ENCODE measurements at regions not wholly inside any gene's neighbourhood (a gene's known extent, or its start where the extent isn't known, plus 50 kb on each side); places are given as distances from the start of the nearest gene placed in this dataset.

GRCh38 chr7:131026297-131027000, 292.4 kb upstream of the KLF14 start:
- TF ChIP-seq CTCF (optimal IDR thresholded peaks at IDR 0.05 in 1 of 3, IDR thresholded peaks at IDR 0.05 in 1 of 3, conservative IDR thresholded peaks at IDR 0.05 in 1 of 3; ENCODE audit: extremely low read depth in 1 of 3, insufficient read depth in 2 of 3, low read length in 3 of 3) = no peak
- TF ChIP-seq EZH2 (IDR thresholded peaks at IDR 0.05; ENCODE audit: low read length) = no peak
- no peak for FAIRE-seq
- no peak for DNase-seq (ENCODE audit: low read depth, low spot score)
- peaks cover 0 to 3% of the 10 kb centered on the region in 2 experiments for H3K36me3 ChIP-seq (ENCODE audit: control insufficient read depth in 2 of 2, extremely low read depth in 1 of 2, insufficient read depth in 2 of 2, low read length in 2 of 2)
- no peaks in the 10 kb centered on the region for H3K27me3 ChIP-seq (ENCODE audit: control insufficient read depth, extremely low read depth, insufficient read depth, low read length)
- peak overlapping the region; percentile 22 for H3K4me2 ChIP-seq (ENCODE audit: control insufficient read depth, extremely low read depth, insufficient read depth, low read depth, low read length)
- no peak overlapping the region for H2AFZ ChIP-seq (ENCODE audit: control insufficient read depth, low read length)
- H3K9ac ChIP-seq (ENCODE audit: control insufficient read depth, extremely low read depth, insufficient read depth, low read length) = peak overlapping the region; percentile 2
- peaks cover 18% of the 10 kb centered on the region for H3K4me1 ChIP-seq (ENCODE audit: control insufficient read depth, extremely low read depth, insufficient read depth, low read length)
- no peaks in the 10 kb centered on the region for H3K9me3 ChIP-seq (ENCODE audit: control insufficient read depth, low read depth, low read length)
- no peak overlapping the region for H3K4me3 ChIP-seq (ENCODE audit: control insufficient read depth in 2 of 3, extremely low read depth in 1 of 3, insufficient read depth in 2 of 3, low read depth in 1 of 3, low read length in 3 of 3)
- dilution Hi-C loops (cut with MboI; ENCODE audit: extremely low pct_ligation_motif_present, low sequenced_read_pairs) = no loop called here
- no peaks in the 10 kb centered on the region for H3K79me2 ChIP-seq (ENCODE audit: control insufficient read depth, insufficient read depth, low read length)
- peak overlapping the region; percentile 59 for H3K27ac ChIP-seq (ENCODE audit: control insufficient read depth, insufficient read depth, low read length)
- no peaks in the 10 kb centered on the region for H3K9me1 ChIP-seq (ENCODE audit: control insufficient read depth, extremely low read depth, insufficient read depth, low read length)
- no peaks in the 10 kb centered on the region for H4K20me1 ChIP-seq (ENCODE audit: control insufficient read depth, extremely low read depth, insufficient read depth, low read length)

GRCh38 chr7:131027287-131027773, 293.3 kb upstream of the KLF14 start:
- no peaks in the 10 kb centered on the region for H3K9me3 ChIP-seq (ENCODE audit: control insufficient read depth, low read depth, low read length)
- no peaks in the 10 kb centered on the region for H3K79me2 ChIP-seq (ENCODE audit: control insufficient read depth, insufficient read depth, low read length)
- peak overlapping the region; percentile 59 for H3K27ac ChIP-seq (ENCODE audit: control insufficient read depth, insufficient read depth, low read length)
- peaks cover 0 to 3% of the 10 kb centered on the region in 2 experiments for H3K36me3 ChIP-seq (ENCODE audit: control insufficient read depth in 2 of 2, extremely low read depth in 1 of 2, insufficient read depth in 2 of 2, low read length in 2 of 2)
- no peaks in the 10 kb centered on the region for H4K20me1 ChIP-seq (ENCODE audit: control insufficient read depth, extremely low read depth, insufficient read depth, low read length)
- FAIRE-seq (peak; percentile 51), DNase-seq (ENCODE audit: low read depth, low spot score) (no peak)
- dilution Hi-C loops (cut with MboI; ENCODE audit: extremely low pct_ligation_motif_present, low sequenced_read_pairs) = no loop called here
- no peak overlapping the region for H3K4me3 ChIP-seq (ENCODE audit: control insufficient read depth in 2 of 3, extremely low read depth in 1 of 3, insufficient read depth in 2 of 3, low read depth in 1 of 3, low read length in 3 of 3)
- no peaks in the 10 kb centered on the region for H3K9me1 ChIP-seq (ENCODE audit: control insufficient read depth, extremely low read depth, insufficient read depth, low read length)
- peak overlapping the region; percentile 22 for H3K4me2 ChIP-seq (ENCODE audit: control insufficient read depth, extremely low read depth, insufficient read depth, low read depth, low read length)
- TF ChIP-seq CTCF (optimal IDR thresholded peaks at IDR 0.05 in 1 of 3, IDR thresholded peaks at IDR 0.05 in 1 of 3, conservative IDR thresholded peaks at IDR 0.05 in 1 of 3; ENCODE audit: extremely low read depth in 1 of 3, insufficient read depth in 2 of 3, low read length in 3 of 3) (peak in 1 of 3 experiments; percentile 13), EZH2 (IDR thresholded peaks at IDR 0.05; ENCODE audit: low read length) (no peak)
- H3K4me1 ChIP-seq (ENCODE audit: control insufficient read depth, extremely low read depth, insufficient read depth, low read length) = peaks cover 18% of the 10 kb centered on the region
- no peak overlapping the region for H2AFZ ChIP-seq (ENCODE audit: control insufficient read depth, low read length)
- no peak overlapping the region for H3K9ac ChIP-seq (ENCODE audit: control insufficient read depth, extremely low read depth, insufficient read depth, low read length)
- no peaks in the 10 kb centered on the region for H3K27me3 ChIP-seq (ENCODE audit: control insufficient read depth, extremely low read depth, insufficient read depth, low read length)

Measured in keratinocyte (primary cell).